ENCODE measurements at regions not wholly inside any gene's neighbourhood (a gene's known extent, or its start where the extent isn't known, plus 50 kb on each side); places are given as distances from the start of the nearest gene placed in this dataset.
A peak's percentile ranks its signal among the peaks of the same experiment; 100 is the strongest.

GRCh38 chr13:95380468-95381211 is 79.4 kb upstream of the ABCC4 start (continued):
- TF ChIP-seq ATF3 (IDR thresholded peaks at IDR 0.05; ENCODE audit: insufficient read depth, low read depth, low read length) (no peak), NANOG (IDR thresholded peaks at IDR 0.05; ENCODE audit: insufficient read depth, low read depth, low read length, poor library complexity, severe bottlenecking) (no peak), MAX (IDR thresholded peaks at IDR 0.05) (peak; percentile 12; the same call in 1 of the 2 replicates), JUN (IDR thresholded peaks at IDR 0.05; ENCODE audit: low read depth, low read length) (no peak), KDM4A (IDR thresholded peaks at IDR 0.05; ENCODE audit: low read depth, low read length, severe bottlenecking) (no peak), BACH1 (IDR thresholded peaks at IDR 0.05; ENCODE audit: low read length) (no peak), MAFK (IDR thresholded peaks at IDR 0.05; ENCODE audit: low read depth, low read length) (no peak), E2F6 (IDR thresholded peaks at IDR 0.05) (0 out of 2 replicates have a peak, but pooled peaks have one; percentile 40), CTCF (IDR thresholded peaks at IDR 0.05; ENCODE audit: control extremely low read depth in 1 of 3, insufficient read depth in 1 of 3, low read depth in 1 of 3, low read length in 3 of 3) (peak; percentile 64 to 82 (median 81))

Data from H1 (cell line).